Lung (tissue), 11 donors: ENCODE measurements at regions not wholly inside any gene's neighbourhood (a gene's known extent, or its start where the extent isn't known, plus 50 kb on each side); places are given as distances from the start of the nearest gene placed in this dataset.

Source experiments
- ATAC-seq: fragments of 200-7000 bp; cut with Tn5 transposase; one replicate; pipeline ENCODE4 v1.9.1; 2020; ENCODE audit warnings: moderate number of reproducible peaks; ENCODE audit not compliant: insufficient read depth, low FRiP score
- DNase-seq, 3 donors: peaks; one replicate each; pipeline ENCODE4 v3.0.0-alpha.2; 2013 to 2017
- H3K27ac ChIP-seq, 2 donors: one replicate each; pipeline ENCODE4 v1.5.1; 2013; ENCODE audit warnings: mild to moderate bottlenecking in 2 of 2, moderate library complexity in 2 of 2, control low read depth in 1 of 2, inconsistent platforms in 1 of 2, low read depth in 1 of 2, low read length in 1 of 2
- H3K27me3 ChIP-seq, 3 donors: one replicate each; pipeline ENCODE4 v1.5.1; 2013; ENCODE audit warnings: low read length in 2 of 3; ENCODE audit not compliant: control insufficient read depth in 3 of 3, insufficient read depth in 3 of 3
- H3K36me3 ChIP-seq, 4 donors: one replicate each; pipeline ENCODE4 v1.5.1; 2013; ENCODE audit warnings: low read length in 4 of 4, mild to moderate bottlenecking in 1 of 4, moderate library complexity in 1 of 4; ENCODE audit not compliant: control insufficient read depth in 4 of 4, insufficient read depth in 4 of 4
- H3K4me1 ChIP-seq, 5 donors: one replicate each; pipeline ENCODE4 v1.5.1; 2013; ENCODE audit warnings: low read length in 5 of 5, mild to moderate bottlenecking in 2 of 5, moderate library complexity in 1 of 5; ENCODE audit not compliant: control insufficient read depth in 5 of 5, insufficient read depth in 5 of 5
- H3K4me3 ChIP-seq: one replicate; pipeline ENCODE4 v1.5.1; 2013; ENCODE audit warnings: mild to moderate bottlenecking, control low read depth, moderate library complexity
- H3K9ac ChIP-seq, 2 donors: one replicate each; pipeline ENCODE4 v1.5.1; 2013; ENCODE audit warnings: low read length in 2 of 2, control low read depth in 1 of 2; ENCODE audit not compliant: insufficient read depth in 1 of 2
- H3K9me3 ChIP-seq, 4 donors: one replicate each; pipeline ENCODE4 v1.5.1; 2013; ENCODE audit warnings: low read length in 3 of 4, mild to moderate bottlenecking in 1 of 4, moderate library complexity in 1 of 4; ENCODE audit not compliant: control insufficient read depth in 4 of 4, insufficient read depth in 3 of 4
- WGBS, 2 donors: extraction: QIAGEN DNeasy Blood & Tissue Kit; methylation state at CpG; one replicate each; pipeline ENCODE4 v1.1.7; 2013; 5-methylcytosine and 5-hydroxymethylcytosine counted together
- TF ChIP-seq, protein P1 (sequence below): IDR thresholded peaks from 2 replicates; pipeline ENCODE4 v1.5.1; 2012; ENCODE audit warnings: mild to moderate bottlenecking; ENCODE audit errors: control extremely low read depth, extremely low read depth
- donor health status: control.
- donor health status: control.
- donor health status: Bipolar disorder and iron deficiency.
- donor health status: healthy.
- donor health status: DM: yes; HTN: yes; CAD: no.

DNA sequence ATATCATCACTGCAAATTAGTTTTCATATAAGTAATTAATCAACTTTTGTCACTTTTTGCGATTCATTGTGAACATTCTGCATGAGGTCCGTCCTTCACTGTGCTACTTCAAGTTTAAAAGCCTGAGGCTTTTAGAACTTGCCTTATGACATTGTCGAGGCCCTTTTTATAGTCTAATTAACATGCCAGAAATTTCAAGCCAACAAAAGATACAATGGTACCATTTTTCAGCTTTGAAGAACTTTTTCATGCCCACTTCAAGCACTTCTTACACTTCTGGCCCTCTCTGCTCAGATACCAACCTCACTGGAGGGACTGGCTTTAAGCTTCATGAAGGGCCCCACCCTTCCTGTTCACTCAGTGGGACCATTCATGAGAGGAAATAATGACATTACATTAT lies 323.1 kb downstream of the TPBG start:
- 86 to 90% methylated on average over 3 of the region's 3 CpGs for WGBS, 2 donors
- H3K4me3 ChIP-seq, result no peak overlapping the region
- H3K4me1 ChIP-seq, result no peaks in the 10 kb centered on the region
- ATAC-seq, result no peak
- no peaks in the 10 kb centered on the region for H3K27me3 ChIP-seq
- TF ChIP-seq, protein P1, sequence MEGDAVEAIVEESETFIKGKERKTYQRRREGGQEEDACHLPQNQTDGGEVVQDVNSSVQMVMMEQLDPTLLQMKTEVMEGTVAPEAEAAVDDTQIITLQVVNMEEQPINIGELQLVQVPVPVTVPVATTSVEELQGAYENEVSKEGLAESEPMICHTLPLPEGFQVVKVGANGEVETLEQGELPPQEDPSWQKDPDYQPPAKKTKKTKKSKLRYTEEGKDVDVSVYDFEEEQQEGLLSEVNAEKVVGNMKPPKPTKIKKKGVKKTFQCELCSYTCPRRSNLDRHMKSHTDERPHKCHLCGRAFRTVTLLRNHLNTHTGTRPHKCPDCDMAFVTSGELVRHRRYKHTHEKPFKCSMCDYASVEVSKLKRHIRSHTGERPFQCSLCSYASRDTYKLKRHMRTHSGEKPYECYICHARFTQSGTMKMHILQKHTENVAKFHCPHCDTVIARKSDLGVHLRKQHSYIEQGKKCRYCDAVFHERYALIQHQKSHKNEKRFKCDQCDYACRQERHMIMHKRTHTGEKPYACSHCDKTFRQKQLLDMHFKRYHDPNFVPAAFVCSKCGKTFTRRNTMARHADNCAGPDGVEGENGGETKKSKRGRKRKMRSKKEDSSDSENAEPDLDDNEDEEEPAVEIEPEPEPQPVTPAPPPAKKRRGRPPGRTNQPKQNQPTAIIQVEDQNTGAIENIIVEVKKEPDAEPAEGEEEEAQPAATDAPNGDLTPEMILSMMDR, result no peak
- H3K36me3 ChIP-seq, result no peaks in the 10 kb centered on the region
- DNase-seq, result no peak
- H3K27ac ChIP-seq, result no peak overlapping the region
- peaks cover 0 to 4% (median 0%) of the 10 kb centered on the region in 4 donors for H3K9me3 ChIP-seq
- no peak overlapping the region for H3K9ac ChIP-seq

DNA sequence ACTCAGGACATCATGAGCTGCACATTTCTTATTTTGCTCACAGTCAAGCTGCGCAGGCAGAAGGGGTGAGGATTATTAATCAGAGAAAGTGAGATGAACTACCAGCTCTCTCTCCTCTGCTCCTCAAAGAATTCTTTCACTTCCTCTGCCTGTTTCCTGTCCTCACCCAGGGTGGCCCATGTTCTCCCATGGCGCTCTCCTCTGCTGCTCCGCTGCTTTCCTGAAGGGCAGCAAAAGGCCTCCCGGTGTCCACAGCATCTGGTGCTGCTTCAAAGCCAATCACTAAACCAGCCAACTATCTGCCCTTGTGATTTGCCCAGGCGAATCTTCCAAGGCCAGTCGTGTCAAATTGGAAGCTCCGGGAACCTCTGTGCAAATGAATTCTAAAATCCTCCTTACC lies 324.2 kb downstream of the TPBG start:
- ATAC-seq (no peak), DNase-seq (no peak)
- 78 to 82% methylated on average over 7 of the region's 7 CpGs for WGBS, 2 donors
- H3K4me1 ChIP-seq, result no peaks in the 10 kb centered on the region
- H3K27ac ChIP-seq, result no peak overlapping the region
- H3K4me3 ChIP-seq, result no peak overlapping the region
- peaks cover 0 to 4% (median 0%) of the 10 kb centered on the region in 4 donors for H3K9me3 ChIP-seq
- H3K36me3 ChIP-seq, result no peaks in the 10 kb centered on the region
- TF ChIP-seq, protein P1, result no peak
- H3K9ac ChIP-seq, result no peak overlapping the region
- no peaks in the 10 kb centered on the region for H3K27me3 ChIP-seq

DNA sequence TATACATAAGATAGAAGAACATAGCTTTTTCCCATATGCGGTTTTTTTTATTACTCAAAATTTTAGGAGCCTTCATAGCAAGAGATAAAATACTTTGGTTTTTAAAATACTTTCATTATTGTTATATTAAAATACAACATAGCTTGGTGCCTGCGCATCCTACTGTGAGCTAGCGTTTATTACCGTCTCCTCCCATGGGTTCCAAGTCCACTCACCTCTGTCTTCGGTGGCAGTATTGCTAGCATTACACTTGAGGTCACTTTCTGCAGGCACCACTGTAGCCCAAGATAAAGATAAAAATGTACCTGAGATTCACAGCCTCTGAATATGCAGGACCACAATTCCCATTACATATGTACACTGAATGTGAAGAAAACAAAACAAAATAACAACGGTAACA lies 326.7 kb downstream of the TPBG start:
- peaks cover 0 to 4% (median 2%) of the 10 kb centered on the region in 4 donors for H3K9me3 ChIP-seq
- TF ChIP-seq, protein P1, result no peak
- H3K27ac ChIP-seq, result no peak overlapping the region
- ATAC-seq, result no peak
- H3K4me1 ChIP-seq, result no peaks in the 10 kb centered on the region
- DNase-seq, result no peak
- H3K36me3 ChIP-seq, result no peaks in the 10 kb centered on the region
- H3K9ac ChIP-seq, result no peak overlapping the region
- no peaks in the 10 kb centered on the region for H3K27me3 ChIP-seq
- H3K4me3 ChIP-seq, result no peak overlapping the region
- WGBS, 2 donors, result 94 to 96% methylated on average over 6 of the region's 6 CpGs

DNA sequence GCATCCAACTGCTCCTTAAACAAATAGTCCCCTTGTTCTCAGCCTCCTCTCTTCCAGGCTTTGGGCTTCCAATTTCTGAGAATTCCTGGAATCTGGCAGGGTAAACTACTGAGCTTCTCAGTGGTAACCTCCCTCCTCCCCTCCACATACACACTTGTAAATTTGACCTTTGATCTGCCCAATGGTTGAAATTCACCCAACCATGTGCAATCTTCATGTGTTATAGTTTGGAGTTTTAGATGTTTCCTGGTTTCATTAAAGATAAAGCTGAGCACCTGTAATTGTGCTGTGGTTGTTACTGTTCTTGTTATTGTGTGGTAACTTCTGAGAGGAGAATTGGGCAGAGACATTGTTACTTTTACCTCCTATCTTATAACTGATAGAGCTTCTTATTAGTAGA lies 328.4 kb downstream of the TPBG start:
- Histone ChIP-seq H3K9ac (no peak overlapping the region), H3K27me3 (no peaks in the 10 kb centered on the region), H3K9me3 (peaks cover 0 to 4% (median 2%) of the 10 kb centered on the region in 4 donors), H3K4me1 (no peaks in the 10 kb centered on the region), H3K36me3 (no peaks in the 10 kb centered on the region), H3K4me3 (no peak overlapping the region), H3K27ac (no peak overlapping the region)
- TF ChIP-seq, protein P1, result no peak
- ATAC-seq, result no peak
- no peak for DNase-seq
